ENCODE measurements at regions not wholly inside any gene's neighbourhood (a gene's known extent, or its start where the extent isn't known, plus 50 kb on each side); places are given as distances from the start of the nearest gene placed in this dataset.

DNA sequence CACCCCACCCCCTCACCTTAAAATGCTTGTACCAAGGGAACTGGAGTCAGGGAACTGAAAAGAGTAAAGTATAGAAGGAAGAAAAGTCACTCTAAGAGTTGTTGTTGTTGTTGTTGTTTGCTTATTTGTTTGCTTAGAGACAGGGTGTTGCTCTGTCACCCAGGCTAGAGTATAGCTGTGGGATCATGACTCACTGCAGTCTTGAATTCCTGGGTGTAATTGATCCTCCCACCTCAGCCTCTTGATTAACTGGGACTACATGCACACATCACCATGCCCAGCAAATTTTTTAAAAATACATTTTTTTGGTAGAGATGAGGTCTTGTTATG lies 681.6 kb upstream of the GJE1 start:
- H3K4ac ChIP-seq (ENCODE audit: low read depth, low read length) = peak overlapping the region; percentile 70
- no peak overlapping the region for H3K23ac ChIP-seq (ENCODE audit: low read length)
- H2BK5ac ChIP-seq (ENCODE audit: low read length) = no peak overlapping the region
- peak overlapping the region; percentile 45 for H3K27ac ChIP-seq (ENCODE audit: low read depth, low read length)
- H4K8ac ChIP-seq (ENCODE audit: low read depth, low read length) = no peak overlapping the region
- H2BK15ac ChIP-seq (replicated peaks; ENCODE audit: low read depth) = no peak overlapping the region
- no peaks in the 10 kb centered on the region for H3K79me1 ChIP-seq (ENCODE audit: low read length)
- no peak overlapping the region for H4K5ac ChIP-seq (ENCODE audit: low read length)
- no peak overlapping the region for H3K9ac ChIP-seq (ENCODE audit: low read length)
- peak overlapping the region; percentile 88 for H2BK120ac ChIP-seq (ENCODE audit: low read depth, low read length)
- no peak overlapping the region for H3K4me3 ChIP-seq (ENCODE audit: low read length)
- H3K36me3 ChIP-seq (ENCODE audit: control insufficient read depth, insufficient read depth, low read length) = no peaks in the 10 kb centered on the region
- H3K27me3 ChIP-seq (ENCODE audit: insufficient read depth, low read length, poor library complexity) = no peaks in the 10 kb centered on the region
- no peaks in the 10 kb centered on the region for H3K4me1 ChIP-seq (ENCODE audit: control insufficient read depth, low read depth, low read length)
- no peaks in the 10 kb centered on the region for H3K79me2 ChIP-seq (ENCODE audit: control insufficient read depth, insufficient read depth, low read length)
- H2AK5ac ChIP-seq (ENCODE audit: low read length) = no peak overlapping the region
- DNase-seq = peak; percentile 77
- no peak overlapping the region for H3K56ac ChIP-seq (ENCODE audit: low read length)
- H3K18ac ChIP-seq (ENCODE audit: low read length) = peak overlapping the region; percentile 31
- H3K4me2 ChIP-seq (ENCODE audit: low read length) = no peak overlapping the region

- H3K4me2 ChIP-seq (ENCODE audit: low read length) = no peak overlapping the region
- no peak overlapping the region for H3K23ac ChIP-seq (ENCODE audit: low read length)
- no peak overlapping the region for H3K9ac ChIP-seq (ENCODE audit: low read length)
- no CpG with 5 or more reads among the region's 3 CpGs for WGBS (ENCODE audit: extremely low coverage, insufficient coverage, low lambda C conversion rate)
- H3K27me3 ChIP-seq (ENCODE audit: insufficient read depth, low read length, poor library complexity) = no peaks in the 10 kb centered on the region
- no peaks in the 10 kb centered on the region for H3K36me3 ChIP-seq (ENCODE audit: control insufficient read depth, insufficient read depth, low read length)
- no peak overlapping the region for H3K18ac ChIP-seq (ENCODE audit: low read length)
- peak; percentile 54 for DNase-seq
- H3K79me1 ChIP-seq (ENCODE audit: low read length) = no peaks in the 10 kb centered on the region
- H2BK5ac ChIP-seq (ENCODE audit: low read length) = no peak overlapping the region
- H3K27ac ChIP-seq (ENCODE audit: low read depth, low read length) = no peak overlapping the region
- H3K4ac ChIP-seq (ENCODE audit: low read depth, low read length) = no peak overlapping the region
- no peak overlapping the region for H2BK15ac ChIP-seq (replicated peaks; ENCODE audit: low read depth)
- H3K4me3 ChIP-seq (ENCODE audit: low read length) = no peak overlapping the region
- H2BK120ac ChIP-seq (ENCODE audit: low read depth, low read length) = no peak overlapping the region
- H4K5ac ChIP-seq (ENCODE audit: low read length) = no peak overlapping the region
- no peaks in the 10 kb centered on the region for H3K4me1 ChIP-seq (ENCODE audit: control insufficient read depth, low read depth, low read length)
- no peak overlapping the region for H3K56ac ChIP-seq (ENCODE audit: low read length)
- no peak overlapping the region for H2AK5ac ChIP-seq (ENCODE audit: low read length)
- no peaks in the 10 kb centered on the region for H3K79me2 ChIP-seq (ENCODE audit: control insufficient read depth, insufficient read depth, low read length)
- no peak overlapping the region for H4K8ac ChIP-seq (ENCODE audit: low read depth, low read length)
Observed at GRCh38 chr6:141445928-141446628, 686.6 kb upstream of the GJE1 start.

DNA sequence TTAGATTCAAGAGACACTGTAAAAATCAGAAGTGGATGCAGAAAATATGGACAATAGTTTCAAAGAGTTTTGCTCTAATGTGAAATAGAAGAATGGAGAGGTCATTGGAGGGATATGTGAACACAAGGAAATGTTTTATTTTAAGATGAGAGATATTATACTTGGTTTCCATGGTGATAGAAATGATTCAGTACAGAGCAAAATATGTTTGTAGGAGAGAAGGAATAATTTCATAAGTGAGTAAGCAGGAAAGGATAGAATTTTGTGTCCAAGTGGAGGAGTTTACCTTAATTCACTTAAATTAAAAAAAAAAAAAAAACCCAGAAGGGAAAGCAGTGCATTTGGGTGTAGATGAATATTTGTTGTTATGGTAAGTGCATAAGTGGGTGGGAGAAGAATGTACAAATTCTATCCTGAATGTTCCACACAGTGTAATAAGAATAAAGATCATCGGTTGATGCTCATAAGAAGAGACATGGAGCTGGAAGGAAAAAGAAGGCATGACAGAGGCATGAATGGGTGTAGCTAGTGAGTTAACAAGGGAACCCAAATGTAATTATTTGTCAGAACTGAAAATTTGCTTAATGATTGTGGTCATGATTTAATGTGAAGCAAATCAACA lies 688.9 kb upstream of the GJE1 start:
- H3K23ac ChIP-seq (ENCODE audit: low read length) = no peak overlapping the region
- H2BK5ac ChIP-seq (ENCODE audit: low read length) = no peak overlapping the region
- no CpG with 5 or more reads among the region's 1 CpG for WGBS (ENCODE audit: extremely low coverage, insufficient coverage, low lambda C conversion rate)
- H2BK120ac ChIP-seq (ENCODE audit: low read depth, low read length) = no peak overlapping the region
- H3K18ac ChIP-seq (ENCODE audit: low read length) = no peak overlapping the region
- no peak overlapping the region for H3K56ac ChIP-seq (ENCODE audit: low read length)
- H3K79me1 ChIP-seq (ENCODE audit: low read length) = no peaks in the 10 kb centered on the region
- no peak overlapping the region for H2BK15ac ChIP-seq (replicated peaks; ENCODE audit: low read depth)
- H3K4me2 ChIP-seq (ENCODE audit: low read length) = no peak overlapping the region
- no peaks in the 10 kb centered on the region for H3K79me2 ChIP-seq (ENCODE audit: control insufficient read depth, insufficient read depth, low read length)
- H3K4ac ChIP-seq (ENCODE audit: low read depth, low read length) = no peak overlapping the region
- no peak for DNase-seq
- H4K5ac ChIP-seq (ENCODE audit: low read length) = no peak overlapping the region
- no peak overlapping the region for H4K8ac ChIP-seq (ENCODE audit: low read depth, low read length)
- H3K27ac ChIP-seq (ENCODE audit: low read depth, low read length) = no peak overlapping the region
- no peak overlapping the region for H2AK5ac ChIP-seq (ENCODE audit: low read length)
- H3K36me3 ChIP-seq (ENCODE audit: control insufficient read depth, insufficient read depth, low read length) = no peaks in the 10 kb centered on the region
- H3K27me3 ChIP-seq (ENCODE audit: insufficient read depth, low read length, poor library complexity) = no peaks in the 10 kb centered on the region
- no peak overlapping the region for H3K9ac ChIP-seq (ENCODE audit: low read length)
- H3K4me1 ChIP-seq (ENCODE audit: control insufficient read depth, low read depth, low read length) = no peaks in the 10 kb centered on the region
- H3K4me3 ChIP-seq (ENCODE audit: low read length) = no peak overlapping the region

DNA sequence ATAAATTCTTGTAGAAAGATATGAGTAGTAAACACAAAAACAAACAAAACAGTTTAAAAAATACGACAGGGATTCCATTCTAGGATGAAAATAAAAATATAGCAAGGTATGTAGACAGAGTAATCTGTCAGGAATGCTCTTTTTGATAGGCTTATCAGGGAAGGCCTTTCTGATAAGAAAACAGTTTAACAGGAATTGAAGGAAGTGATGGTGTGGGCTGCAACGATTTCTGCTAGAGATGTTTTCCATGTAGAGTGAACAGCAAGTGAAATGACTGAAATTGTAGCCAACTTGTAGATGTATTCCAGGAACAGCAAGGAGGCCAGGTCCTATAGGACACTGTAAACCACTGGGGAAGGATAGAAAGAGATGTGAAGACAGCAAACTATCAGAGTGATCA lies 689.7 kb upstream of the GJE1 start:
- H3K9ac ChIP-seq (ENCODE audit: low read length) = no peak overlapping the region
- H3K27me3 ChIP-seq (ENCODE audit: insufficient read depth, low read length, poor library complexity) = no peaks in the 10 kb centered on the region
- H3K36me3 ChIP-seq (ENCODE audit: control insufficient read depth, insufficient read depth, low read length) = no peaks in the 10 kb centered on the region
- no peak overlapping the region for H4K8ac ChIP-seq (ENCODE audit: low read depth, low read length)
- no peak overlapping the region for H4K5ac ChIP-seq (ENCODE audit: low read length)
- no peak overlapping the region for H3K18ac ChIP-seq (ENCODE audit: low read length)
- no peak overlapping the region for H3K56ac ChIP-seq (ENCODE audit: low read length)
- no peak overlapping the region for H3K23ac ChIP-seq (ENCODE audit: low read length)
- no peaks in the 10 kb centered on the region for H3K4me1 ChIP-seq (ENCODE audit: control insufficient read depth, low read depth, low read length)
- H2BK15ac ChIP-seq (replicated peaks; ENCODE audit: low read depth) = no peak overlapping the region
- H3K79me2 ChIP-seq (ENCODE audit: control insufficient read depth, insufficient read depth, low read length) = no peaks in the 10 kb centered on the region
- no CpG with 5 or more reads among the region's 2 CpGs for WGBS (ENCODE audit: extremely low coverage, insufficient coverage, low lambda C conversion rate)
- H2BK120ac ChIP-seq (ENCODE audit: low read depth, low read length) = no peak overlapping the region
- no peak overlapping the region for H2AK5ac ChIP-seq (ENCODE audit: low read length)
- no peak overlapping the region for H3K4me3 ChIP-seq (ENCODE audit: low read length)
- no peaks in the 10 kb centered on the region for H3K79me1 ChIP-seq (ENCODE audit: low read length)
- H3K4me2 ChIP-seq (ENCODE audit: low read length) = no peak overlapping the region
- peak; percentile 63 for DNase-seq
- no peak overlapping the region for H2BK5ac ChIP-seq (ENCODE audit: low read length)
- H3K4ac ChIP-seq (ENCODE audit: low read depth, low read length) = no peak overlapping the region
- H3K27ac ChIP-seq (ENCODE audit: low read depth, low read length) = no peak overlapping the region

DNA sequence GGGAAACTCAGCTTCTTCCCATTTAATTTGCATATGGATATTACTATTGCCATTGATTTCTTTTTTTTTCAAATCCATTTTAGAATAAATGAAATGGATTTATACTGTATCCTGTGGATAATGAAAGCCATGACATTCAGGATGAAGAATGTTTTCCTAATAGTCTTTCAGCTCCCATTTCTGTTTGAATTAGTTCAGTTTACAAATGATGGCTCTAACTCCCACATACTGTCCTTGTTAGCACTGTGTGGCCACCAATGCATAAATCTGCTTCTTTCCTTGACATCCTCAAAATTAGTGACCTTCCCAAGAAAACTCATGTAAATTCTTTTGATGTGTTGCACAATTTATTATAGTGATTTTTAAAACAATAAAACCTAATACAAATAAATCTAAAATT lies 693.2 kb upstream of the GJE1 start:
- no peak overlapping the region for H4K8ac ChIP-seq (ENCODE audit: low read depth, low read length)
- H2BK15ac ChIP-seq (replicated peaks; ENCODE audit: low read depth) = no peak overlapping the region
- H2BK5ac ChIP-seq (ENCODE audit: low read length) = no peak overlapping the region
- no peak overlapping the region for H3K18ac ChIP-seq (ENCODE audit: low read length)
- H2AK5ac ChIP-seq (ENCODE audit: low read length) = no peak overlapping the region
- H3K4me3 ChIP-seq (ENCODE audit: low read length) = no peak overlapping the region
- no peaks in the 10 kb centered on the region for H3K36me3 ChIP-seq (ENCODE audit: control insufficient read depth, insufficient read depth, low read length)
- no peak overlapping the region for H3K4ac ChIP-seq (ENCODE audit: low read depth, low read length)
- no peak overlapping the region for H3K56ac ChIP-seq (ENCODE audit: low read length)
- H3K79me2 ChIP-seq (ENCODE audit: control insufficient read depth, insufficient read depth, low read length) = no peaks in the 10 kb centered on the region
- H3K4me1 ChIP-seq (ENCODE audit: control insufficient read depth, low read depth, low read length) = no peaks in the 10 kb centered on the region
- H3K27me3 ChIP-seq (ENCODE audit: insufficient read depth, low read length, poor library complexity) = no peaks in the 10 kb centered on the region
- no peak overlapping the region for H3K9ac ChIP-seq (ENCODE audit: low read length)
- no peak overlapping the region for H4K5ac ChIP-seq (ENCODE audit: low read length)
- no peak for DNase-seq
- no peak overlapping the region for H2BK120ac ChIP-seq (ENCODE audit: low read depth, low read length)
- no peak overlapping the region for H3K23ac ChIP-seq (ENCODE audit: low read length)
- H3K27ac ChIP-seq (ENCODE audit: low read depth, low read length) = no peak overlapping the region
- no peak overlapping the region for H3K4me2 ChIP-seq (ENCODE audit: low read length)
- no peaks in the 10 kb centered on the region for H3K79me1 ChIP-seq (ENCODE audit: low read length)

DNA sequence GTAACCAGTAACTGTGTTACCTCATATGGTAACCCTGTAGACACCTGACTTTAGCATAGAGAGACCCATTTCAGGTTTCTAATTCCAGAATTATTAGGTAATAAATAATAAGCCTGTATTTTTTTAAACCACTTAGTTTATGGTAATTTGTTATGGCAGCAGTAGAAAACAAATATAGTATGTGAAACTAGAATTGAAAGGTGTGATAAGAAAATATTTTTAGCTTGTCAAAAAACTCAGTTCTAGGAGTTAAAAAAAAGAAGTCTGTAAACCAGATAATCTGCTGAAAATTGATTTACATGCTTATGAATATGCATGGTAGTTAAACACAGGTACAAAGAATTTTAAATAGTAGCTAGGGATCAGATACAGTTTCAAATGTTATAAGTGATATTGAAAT lies 695.0 kb upstream of the GJE1 start:
- Histone ChIP-seq H3K4me2 (ENCODE audit: low read length) (no peak overlapping the region), H3K23ac (ENCODE audit: low read length) (no peak overlapping the region)

More for the DNA sequence above, 695.0 kb upstream of the GJE1 start:
- no peak overlapping the region for H3K18ac ChIP-seq (ENCODE audit: low read length)
- no peak overlapping the region for H2BK120ac ChIP-seq (ENCODE audit: low read depth, low read length)
- H3K4me1 ChIP-seq (ENCODE audit: control insufficient read depth, low read depth, low read length) = no peaks in the 10 kb centered on the region
- DNase-seq = no peak
- H3K56ac ChIP-seq (ENCODE audit: low read length) = no peak overlapping the region
- no peak overlapping the region for H3K27ac ChIP-seq (ENCODE audit: low read depth, low read length)
- no peak overlapping the region for H2AK5ac ChIP-seq (ENCODE audit: low read length)
- no peaks in the 10 kb centered on the region for H3K79me1 ChIP-seq (ENCODE audit: low read length)
- no peak overlapping the region for H3K4me3 ChIP-seq (ENCODE audit: low read length)
- no peak overlapping the region for H2BK15ac ChIP-seq (replicated peaks; ENCODE audit: low read depth)
- no peak overlapping the region for H3K4ac ChIP-seq (ENCODE audit: low read depth, low read length)
- no peaks in the 10 kb centered on the region for H3K27me3 ChIP-seq (ENCODE audit: insufficient read depth, low read length, poor library complexity)
- no peak overlapping the region for H4K5ac ChIP-seq (ENCODE audit: low read length)
- H3K9ac ChIP-seq (ENCODE audit: low read length) = no peak overlapping the region
- no peak overlapping the region for H4K8ac ChIP-seq (ENCODE audit: low read depth, low read length)
- no peaks in the 10 kb centered on the region for H3K79me2 ChIP-seq (ENCODE audit: control insufficient read depth, insufficient read depth, low read length)
- no peak overlapping the region for H2BK5ac ChIP-seq (ENCODE audit: low read length)
- no peaks in the 10 kb centered on the region for H3K36me3 ChIP-seq (ENCODE audit: control insufficient read depth, insufficient read depth, low read length)

Data from mesendoderm (in vitro differentiated cells).